ENCODE measurements at regions not wholly inside any gene's neighbourhood (a gene's known extent, or its start where the extent isn't known, plus 50 kb on each side); places are given as distances from the start of the nearest gene placed in this dataset.
A peak's percentile ranks its signal among the peaks of the same experiment; 100 is the strongest.

DNA sequence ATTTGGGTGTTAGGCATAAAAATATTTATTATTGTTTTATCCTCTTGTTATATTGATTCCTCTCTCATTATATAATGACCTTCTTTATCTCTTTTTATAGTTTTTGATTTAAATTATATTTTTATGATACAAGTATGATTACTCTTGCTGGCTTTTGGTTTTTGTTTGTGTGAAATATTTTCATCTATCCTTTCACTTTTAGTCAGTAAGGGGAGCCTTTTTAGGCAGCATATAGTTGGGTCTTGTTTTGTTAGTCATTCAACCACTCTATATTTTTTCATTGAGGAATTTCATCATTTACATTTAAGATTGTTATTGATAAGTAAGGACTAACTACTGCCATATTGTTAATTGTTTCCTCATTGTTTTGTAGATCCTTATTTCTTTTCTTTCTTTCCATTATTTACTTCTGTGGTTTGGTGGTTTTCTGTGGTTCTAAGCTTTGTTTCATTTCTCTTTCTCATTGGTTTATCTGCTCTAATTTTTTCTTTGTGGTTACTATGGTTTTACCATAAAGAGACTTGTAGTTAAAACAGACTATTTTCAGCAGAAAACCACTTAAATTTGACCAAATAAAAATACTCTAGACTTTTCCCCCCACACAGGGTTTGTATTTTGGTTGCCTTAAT, 593.1 kb downstream of the NUF2 start (continued):
- no peak for TF ChIP-seq NKRF (conservative IDR thresholded peaks at IDR 0.05)
- 0 out of 2 replicates have a peak, but pooled peaks have one; percentile 13 for TF ChIP-seq CREM (IDR thresholded peaks at IDR 0.05; ENCODE audit: low read depth)
- peak in 1 of 2 experiments; percentile 62; a peak in 2 of 4 replicates for TF ChIP-seq IKZF2 (IDR thresholded peaks at IDR 0.05)
- TF ChIP-seq JUNB (IDR thresholded peaks at IDR 0.05), result peak; percentile 74
- TF ChIP-seq IKZF1 (conservative IDR thresholded peaks at IDR 0.05), result 0 out of 2 replicates have a peak, but pooled peaks have one; percentile 29
- TF ChIP-seq RUNX3 (IDR thresholded peaks at IDR 0.05; ENCODE audit: low read length), result peak; percentile 98
- no peak for TF ChIP-seq SREBF1 (IDR thresholded peaks at IDR 0.05; ENCODE audit: low read length)
- peak; percentile 76; the same call in 1 of the 2 replicates for TF ChIP-seq FOXM1 (IDR thresholded peaks at IDR 0.05; ENCODE audit: low read depth, low read length)
- peak; percentile 46; the same call in 1 of the 2 replicates for TF ChIP-seq TBL1XR1 (IDR thresholded peaks at IDR 0.05; ENCODE audit: low read depth, low read length)
- TF ChIP-seq MEF2A (IDR thresholded peaks at IDR 0.05; ENCODE audit: insufficient read depth, low read depth, low read length), result peak; percentile 46; the same call in 1 of the 2 replicates
- peak; percentile 94 for TF ChIP-seq NFIC (IDR thresholded peaks at IDR 0.05; ENCODE audit: low read depth, low read length)
- no peak for TF ChIP-seq NR2C1 (IDR thresholded peaks at IDR 0.05)
- TF ChIP-seq, protein P1, sequence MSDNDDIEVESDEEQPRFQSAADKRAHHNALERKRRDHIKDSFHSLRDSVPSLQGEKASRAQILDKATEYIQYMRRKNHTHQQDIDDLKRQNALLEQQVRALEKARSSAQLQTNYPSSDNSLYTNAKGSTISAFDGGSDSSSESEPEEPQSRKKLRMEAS (IDR thresholded peaks at IDR 0.05; ENCODE audit: low read depth, low read length), result no peak
- TF ChIP-seq, protein P2, sequence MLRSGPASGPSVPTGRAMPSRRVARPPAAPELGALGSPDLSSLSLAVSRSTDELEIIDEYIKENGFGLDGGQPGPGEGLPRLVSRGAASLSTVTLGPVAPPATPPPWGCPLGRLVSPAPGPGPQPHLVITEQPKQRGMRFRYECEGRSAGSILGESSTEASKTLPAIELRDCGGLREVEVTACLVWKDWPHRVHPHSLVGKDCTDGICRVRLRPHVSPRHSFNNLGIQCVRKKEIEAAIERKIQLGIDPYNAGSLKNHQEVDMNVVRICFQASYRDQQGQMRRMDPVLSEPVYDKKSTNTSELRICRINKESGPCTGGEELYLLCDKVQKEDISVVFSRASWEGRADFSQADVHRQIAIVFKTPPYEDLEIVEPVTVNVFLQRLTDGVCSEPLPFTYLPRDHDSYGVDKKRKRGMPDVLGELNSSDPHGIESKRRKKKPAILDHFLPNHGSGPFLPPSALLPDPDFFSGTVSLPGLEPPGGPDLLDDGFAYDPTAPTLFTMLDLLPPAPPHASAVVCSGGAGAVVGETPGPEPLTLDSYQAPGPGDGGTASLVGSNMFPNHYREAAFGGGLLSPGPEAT (IDR thresholded peaks at IDR 0.05; ENCODE audit: low read depth), result peak; percentile 67; the same call in 1 of the 2 replicates
- peak; percentile 45 for TF ChIP-seq BMI1 (IDR thresholded peaks at IDR 0.05; ENCODE audit: borderline replicate concordance)
